ENCODE measurements at regions not wholly inside any gene's neighbourhood (a gene's known extent, or its start where the extent isn't known, plus 50 kb on each side); places are given as distances from the start of the nearest gene placed in this dataset.

- no peak for TF ChIP-seq PHF5A (CRISPR knock-in tag; IDR thresholded peaks at IDR 0.05; ENCODE audit: low read depth, unreplicated experiment)
- TF ChIP-seq HIC2 (CRISPR knock-in tag; IDR thresholded peaks at IDR 0.05; ENCODE audit: low read depth) = no peak
- no peak for TF ChIP-seq PAF1 (CRISPR knock-in tag; IDR thresholded peaks at IDR 0.05)
- TF ChIP-seq BHLHE40 (IDR thresholded peaks at IDR 0.05; ENCODE audit: low read length) = no peak
- TF ChIP-seq HDAC2 (CRISPR knock-in tag; IDR thresholded peaks at IDR 0.05) = no peak
Measured at GRCh38 chr13:63497601-63498000, 2082.0 kb upstream of the PCDH20 start (continued).

GRCh38 chr13:63492604-63493003, 2077.0 kb upstream of the PCDH20 start:
- H3K27me3 ChIP-seq (ENCODE audit: control insufficient read depth in 1 of 2, insufficient read depth in 2 of 2, low read length in 2 of 2) = no peaks in the 10 kb centered on the region
- no peaks in the 10 kb centered on the region for H4K20me1 ChIP-seq (ENCODE audit: insufficient read depth, low read length)
- ChIA-PET CTCF (ENCODE audit: low intra/inter-chr PET ratio, low total read pairs) (no interaction called here), POLR2A (no interaction called here)
- intact Hi-C loops (cut with micrococcal nuclease; ENCODE audit: unreplicated experiment) = no loop called here
- H3K9me3 ChIP-seq (ENCODE audit: low read length) = no peaks in the 10 kb centered on the region
- no peak overlapping the region for H3K4me2 ChIP-seq (ENCODE audit: low read depth, low read length)
- ATAC-seq (no peak), DNase-seq (ENCODE audit: low spot score) (no peak), FAIRE-seq (no peak)
- no peaks in the 10 kb centered on the region for H3K36me3 ChIP-seq (replicated peaks in 1 of 2; ENCODE audit: control insufficient read depth in 1 of 2, insufficient read depth in 2 of 2, low read length in 2 of 2)
- TF ChIP-seq, protein P1, sequence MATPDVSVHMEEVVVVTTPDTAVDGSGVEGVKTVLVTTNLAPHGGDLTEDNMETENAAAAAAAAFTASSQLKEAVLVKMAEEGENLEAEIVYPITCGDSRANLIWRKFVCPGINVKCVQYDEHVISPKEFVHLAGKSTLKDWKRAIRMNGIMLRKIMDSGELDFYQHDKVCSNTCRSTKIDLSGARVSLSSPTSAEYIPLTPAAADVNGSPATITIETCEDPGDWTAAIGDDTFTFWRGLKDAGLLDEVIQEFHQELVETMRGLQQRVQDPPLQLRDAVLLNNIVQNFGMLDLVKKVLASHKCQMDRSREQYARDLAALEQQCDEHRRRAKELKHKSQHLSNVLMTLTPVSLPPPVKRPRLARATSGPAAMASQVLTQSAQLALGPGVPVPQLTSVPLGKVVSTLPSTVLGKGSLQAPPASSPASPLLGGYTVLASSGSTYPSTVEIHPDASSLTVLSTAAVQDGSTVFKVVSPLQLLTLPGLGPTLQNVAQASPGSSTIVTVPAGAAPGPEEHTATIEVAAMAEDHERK (CRISPR knock-in tag; IDR thresholded peaks at IDR 0.05; ENCODE audit: low read depth) = no peak
- TF ChIP-seq HCFC1 (IDR thresholded peaks at IDR 0.05; ENCODE audit: low read depth, low read length) (no peak), MAZ (IDR thresholded peaks at IDR 0.05; ENCODE audit: borderline replicate concordance, low read depth, low read length) (no peak), MAZ (CRISPR knock-in tag; IDR thresholded peaks at IDR 0.05; ENCODE audit: low read depth) (no peak), ZFP41 (CRISPR knock-in tag; IDR thresholded peaks at IDR 0.05; ENCODE audit: borderline replicate concordance) (no peak), ZNF230 (CRISPR knock-in tag; IDR thresholded peaks at IDR 0.05) (no peak), WIZ (CRISPR knock-in tag; IDR thresholded peaks at IDR 0.05) (no peak)
- TF ChIP-seq, protein P2, sequence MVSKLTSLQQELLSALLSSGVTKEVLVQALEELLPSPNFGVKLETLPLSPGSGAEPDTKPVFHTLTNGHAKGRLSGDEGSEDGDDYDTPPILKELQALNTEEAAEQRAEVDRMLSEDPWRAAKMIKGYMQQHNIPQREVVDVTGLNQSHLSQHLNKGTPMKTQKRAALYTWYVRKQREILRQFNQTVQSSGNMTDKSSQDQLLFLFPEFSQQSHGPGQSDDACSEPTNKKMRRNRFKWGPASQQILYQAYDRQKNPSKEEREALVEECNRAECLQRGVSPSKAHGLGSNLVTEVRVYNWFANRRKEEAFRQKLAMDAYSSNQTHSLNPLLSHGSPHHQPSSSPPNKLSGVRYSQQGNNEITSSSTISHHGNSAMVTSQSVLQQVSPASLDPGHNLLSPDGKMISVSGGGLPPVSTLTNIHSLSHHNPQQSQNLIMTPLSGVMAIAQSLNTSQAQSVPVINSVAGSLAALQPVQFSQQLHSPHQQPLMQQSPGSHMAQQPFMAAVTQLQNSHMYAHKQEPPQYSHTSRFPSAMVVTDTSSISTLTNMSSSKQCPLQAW (CRISPR knock-in tag; IDR thresholded peaks at IDR 0.05) = no peak
- no TSS peak for BruUV-seq (replicated peaks)
- in situ Hi-C loops (cut with HindIII; ENCODE audit: extremely low pct_ligation_motif_present, low pct_unique_long_range_greater_than_20kb) = no loop called here
- no peak overlapping the region for H3K9ac ChIP-seq (ENCODE audit: insufficient read depth, low read depth, low read length)
- H3K27ac ChIP-seq (ENCODE audit: extremely low read length, insufficient read depth, low read length) = no peak overlapping the region
- H3K79me2 ChIP-seq (ENCODE audit: insufficient read depth, low read length) = no peaks in the 10 kb centered on the region
- H3K4me1 ChIP-seq (ENCODE audit: insufficient read depth, low read length) = no peaks in the 10 kb centered on the region
- H2AFZ ChIP-seq (ENCODE audit: low read length) = no peak overlapping the region
- no peak overlapping the region for H3K4me3 ChIP-seq (replicated peaks in 1 of 3; ENCODE audit: insufficient read depth in 1 of 3, low read depth in 2 of 3, low read length in 3 of 3)
- 0% methylated on average over 2 of the region's 2 CpGs for WGBS (ENCODE audit: low lambda C conversion rate)
